ENCODE measurements at regions not wholly inside any gene's neighbourhood (a gene's known extent, or its start where the extent isn't known, plus 50 kb on each side); places are given as distances from the start of the nearest gene placed in this dataset.

DNA sequence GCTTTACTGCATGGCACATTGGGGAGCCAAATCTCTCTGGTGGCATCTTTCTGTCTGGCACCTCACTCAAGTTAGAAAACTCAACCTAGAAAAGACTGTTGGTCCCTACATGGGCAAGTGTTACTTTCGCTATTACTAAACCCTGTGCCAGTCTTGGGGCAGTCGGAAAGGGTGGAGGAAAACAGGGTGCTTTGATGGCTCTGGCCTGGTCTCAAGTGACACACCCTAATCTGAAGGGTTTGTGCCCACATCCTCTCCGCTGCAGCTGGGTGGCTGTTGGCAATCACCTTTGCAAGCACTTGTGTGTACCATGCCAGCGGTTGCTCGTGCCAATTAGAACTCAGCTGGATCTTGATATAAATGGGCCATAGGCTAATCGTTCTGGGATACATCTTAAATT, 159.8 kb upstream of the ITGB1 start:
- TF ChIP-seq, protein P1, sequence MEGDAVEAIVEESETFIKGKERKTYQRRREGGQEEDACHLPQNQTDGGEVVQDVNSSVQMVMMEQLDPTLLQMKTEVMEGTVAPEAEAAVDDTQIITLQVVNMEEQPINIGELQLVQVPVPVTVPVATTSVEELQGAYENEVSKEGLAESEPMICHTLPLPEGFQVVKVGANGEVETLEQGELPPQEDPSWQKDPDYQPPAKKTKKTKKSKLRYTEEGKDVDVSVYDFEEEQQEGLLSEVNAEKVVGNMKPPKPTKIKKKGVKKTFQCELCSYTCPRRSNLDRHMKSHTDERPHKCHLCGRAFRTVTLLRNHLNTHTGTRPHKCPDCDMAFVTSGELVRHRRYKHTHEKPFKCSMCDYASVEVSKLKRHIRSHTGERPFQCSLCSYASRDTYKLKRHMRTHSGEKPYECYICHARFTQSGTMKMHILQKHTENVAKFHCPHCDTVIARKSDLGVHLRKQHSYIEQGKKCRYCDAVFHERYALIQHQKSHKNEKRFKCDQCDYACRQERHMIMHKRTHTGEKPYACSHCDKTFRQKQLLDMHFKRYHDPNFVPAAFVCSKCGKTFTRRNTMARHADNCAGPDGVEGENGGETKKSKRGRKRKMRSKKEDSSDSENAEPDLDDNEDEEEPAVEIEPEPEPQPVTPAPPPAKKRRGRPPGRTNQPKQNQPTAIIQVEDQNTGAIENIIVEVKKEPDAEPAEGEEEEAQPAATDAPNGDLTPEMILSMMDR (IDR thresholded peaks at IDR 0.05), result no peak
- TF ChIP-seq, protein P2, sequence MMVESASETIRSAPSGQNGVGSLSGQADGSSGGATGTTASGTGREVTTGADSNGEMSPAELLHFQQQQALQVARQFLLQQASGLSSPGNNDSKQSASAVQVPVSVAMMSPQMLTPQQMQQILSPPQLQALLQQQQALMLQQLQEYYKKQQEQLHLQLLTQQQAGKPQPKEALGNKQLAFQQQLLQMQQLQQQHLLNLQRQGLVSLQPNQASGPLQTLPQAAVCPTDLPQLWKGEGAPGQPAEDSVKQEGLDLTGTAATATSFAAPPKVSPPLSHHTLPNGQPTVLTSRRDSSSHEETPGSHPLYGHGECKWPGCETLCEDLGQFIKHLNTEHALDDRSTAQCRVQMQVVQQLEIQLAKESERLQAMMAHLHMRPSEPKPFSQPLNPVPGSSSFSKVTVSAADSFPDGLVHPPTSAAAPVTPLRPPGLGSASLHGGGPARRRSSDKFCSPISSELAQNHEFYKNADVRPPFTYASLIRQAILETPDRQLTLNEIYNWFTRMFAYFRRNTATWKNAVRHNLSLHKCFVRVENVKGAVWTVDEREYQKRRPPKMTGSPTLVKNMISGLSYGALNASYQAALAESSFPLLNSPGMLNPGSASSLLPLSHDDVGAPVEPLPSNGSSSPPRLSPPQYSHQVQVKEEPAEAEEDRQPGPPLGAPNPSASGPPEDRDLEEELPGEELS (CRISPR knock-in tag; IDR thresholded peaks at IDR 0.05), result no peak
- TF ChIP-seq SMAD3 (CRISPR knock-in tag; IDR thresholded peaks at IDR 0.05; ENCODE audit: borderline replicate concordance) (no peak), ZNF138 (CRISPR knock-in tag; conservative IDR thresholded peaks at IDR 0.05) (no peak), GABPB1 (CRISPR knock-in tag; IDR thresholded peaks at IDR 0.05) (no peak), ZNF232 (CRISPR knock-in tag; IDR thresholded peaks at IDR 0.05) (no peak), CREB1 (CRISPR knock-in tag; IDR thresholded peaks at IDR 0.05) (no peak)
- TF ChIP-seq, protein P3, sequence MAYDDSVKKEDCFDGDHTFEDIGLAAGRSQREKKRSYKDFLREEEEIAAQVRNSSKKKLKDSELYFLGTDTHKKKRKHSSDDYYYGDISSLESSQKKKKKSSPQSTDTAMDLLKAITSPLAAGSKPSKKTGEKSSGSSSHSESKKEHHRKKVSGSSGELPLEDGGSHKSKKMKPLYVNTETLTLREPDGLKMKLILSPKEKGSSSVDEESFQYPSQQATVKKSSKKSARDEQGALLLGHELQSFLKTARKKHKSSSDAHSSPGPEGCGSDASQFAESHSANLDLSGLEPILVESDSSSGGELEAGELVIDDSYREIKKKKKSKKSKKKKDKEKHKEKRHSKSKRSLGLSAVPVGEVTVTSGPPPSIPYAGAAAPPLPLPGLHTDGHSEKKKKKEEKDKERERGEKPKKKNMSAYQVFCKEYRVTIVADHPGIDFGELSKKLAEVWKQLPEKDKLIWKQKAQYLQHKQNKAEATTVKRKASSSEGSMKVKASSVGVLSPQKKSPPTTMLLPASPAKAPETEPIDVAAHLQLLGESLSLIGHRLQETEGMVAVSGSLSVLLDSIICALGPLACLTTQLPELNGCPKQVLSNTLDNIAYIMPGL (CRISPR knock-in tag; IDR thresholded peaks at IDR 0.05), result no peak
- TF ChIP-seq, protein P4, sequence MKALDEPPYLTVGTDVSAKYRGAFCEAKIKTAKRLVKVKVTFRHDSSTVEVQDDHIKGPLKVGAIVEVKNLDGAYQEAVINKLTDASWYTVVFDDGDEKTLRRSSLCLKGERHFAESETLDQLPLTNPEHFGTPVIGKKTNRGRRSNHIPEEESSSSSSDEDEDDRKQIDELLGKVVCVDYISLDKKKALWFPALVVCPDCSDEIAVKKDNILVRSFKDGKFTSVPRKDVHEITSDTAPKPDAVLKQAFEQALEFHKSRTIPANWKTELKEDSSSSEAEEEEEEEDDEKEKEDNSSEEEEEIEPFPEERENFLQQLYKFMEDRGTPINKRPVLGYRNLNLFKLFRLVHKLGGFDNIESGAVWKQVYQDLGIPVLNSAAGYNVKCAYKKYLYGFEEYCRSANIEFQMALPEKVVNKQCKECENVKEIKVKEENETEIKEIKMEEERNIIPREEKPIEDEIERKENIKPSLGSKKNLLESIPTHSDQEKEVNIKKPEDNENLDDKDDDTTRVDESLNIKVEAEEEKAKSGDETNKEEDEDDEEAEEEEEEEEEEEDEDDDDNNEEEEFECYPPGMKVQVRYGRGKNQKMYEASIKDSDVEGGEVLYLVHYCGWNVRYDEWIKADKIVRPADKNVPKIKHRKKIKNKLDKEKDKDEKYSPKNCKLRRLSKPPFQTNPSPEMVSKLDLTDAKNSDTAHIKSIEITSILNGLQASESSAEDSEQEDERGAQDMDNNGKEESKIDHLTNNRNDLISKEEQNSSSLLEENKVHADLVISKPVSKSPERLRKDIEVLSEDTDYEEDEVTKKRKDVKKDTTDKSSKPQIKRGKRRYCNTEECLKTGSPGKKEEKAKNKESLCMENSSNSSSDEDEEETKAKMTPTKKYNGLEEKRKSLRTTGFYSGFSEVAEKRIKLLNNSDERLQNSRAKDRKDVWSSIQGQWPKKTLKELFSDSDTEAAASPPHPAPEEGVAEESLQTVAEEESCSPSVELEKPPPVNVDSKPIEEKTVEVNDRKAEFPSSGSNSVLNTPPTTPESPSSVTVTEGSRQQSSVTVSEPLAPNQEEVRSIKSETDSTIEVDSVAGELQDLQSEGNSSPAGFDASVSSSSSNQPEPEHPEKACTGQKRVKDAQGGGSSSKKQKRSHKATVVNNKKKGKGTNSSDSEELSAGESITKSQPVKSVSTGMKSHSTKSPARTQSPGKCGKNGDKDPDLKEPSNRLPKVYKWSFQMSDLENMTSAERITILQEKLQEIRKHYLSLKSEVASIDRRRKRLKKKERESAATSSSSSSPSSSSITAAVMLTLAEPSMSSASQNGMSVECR (CRISPR knock-in tag; IDR thresholded peaks at IDR 0.05; ENCODE audit: borderline replicate concordance), result no peak
- TF ChIP-seq, protein P5, sequence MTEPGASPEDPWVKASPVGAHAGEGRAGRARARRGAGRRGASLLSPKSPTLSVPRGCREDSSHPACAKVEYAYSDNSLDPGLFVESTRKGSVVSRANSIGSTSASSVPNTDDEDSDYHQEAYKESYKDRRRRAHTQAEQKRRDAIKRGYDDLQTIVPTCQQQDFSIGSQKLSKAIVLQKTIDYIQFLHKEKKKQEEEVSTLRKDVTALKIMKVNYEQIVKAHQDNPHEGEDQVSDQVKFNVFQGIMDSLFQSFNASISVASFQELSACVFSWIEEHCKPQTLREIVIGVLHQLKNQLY (CRISPR knock-in tag; IDR thresholded peaks at IDR 0.05), result no peak
- TF ChIP-seq, protein P6, sequence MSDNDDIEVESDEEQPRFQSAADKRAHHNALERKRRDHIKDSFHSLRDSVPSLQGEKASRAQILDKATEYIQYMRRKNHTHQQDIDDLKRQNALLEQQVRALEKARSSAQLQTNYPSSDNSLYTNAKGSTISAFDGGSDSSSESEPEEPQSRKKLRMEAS (CRISPR knock-in tag; IDR thresholded peaks at IDR 0.05), result no peak

All from WTC11 (cell line).